NT2/D1 (cell line): ENCODE measurements at regions not wholly inside any gene's neighbourhood (a gene's known extent, or its start where the extent isn't known, plus 50 kb on each side); places are given as distances from the start of the nearest gene placed in this dataset.

Source experiments
- SUZ12 ChIP-seq: IDR thresholded peaks from 2 replicates; pipeline ENCODE4 v1.6.1; 2011; ENCODE audit not compliant: insufficient read length, insufficient read depth; ENCODE audit errors: extremely low read depth
- YY1 ChIP-seq: IDR thresholded peaks from 2 replicates; pipeline ENCODE4 v1.6.1; 2011; ENCODE audit not compliant: insufficient read length, insufficient read depth
- ZNF274 ChIP-seq: IDR thresholded peaks from 2 replicates; pipeline ENCODE4 v1.6.1; 2011; ENCODE audit warnings: mild to moderate bottlenecking, low read depth, low read length

GRCh38 chr7:131130324-131130723 lies 197.4 kb upstream of the MKLN1 start:
- TF ChIP-seq SUZ12 (no peak), YY1 (no peak), ZNF274 (no peak)
